ENCODE measurements at regions not wholly inside any gene's neighbourhood (a gene's known extent, or its start where the extent isn't known, plus 50 kb on each side); places are given as distances from the start of the nearest gene placed in this dataset.

DNA sequence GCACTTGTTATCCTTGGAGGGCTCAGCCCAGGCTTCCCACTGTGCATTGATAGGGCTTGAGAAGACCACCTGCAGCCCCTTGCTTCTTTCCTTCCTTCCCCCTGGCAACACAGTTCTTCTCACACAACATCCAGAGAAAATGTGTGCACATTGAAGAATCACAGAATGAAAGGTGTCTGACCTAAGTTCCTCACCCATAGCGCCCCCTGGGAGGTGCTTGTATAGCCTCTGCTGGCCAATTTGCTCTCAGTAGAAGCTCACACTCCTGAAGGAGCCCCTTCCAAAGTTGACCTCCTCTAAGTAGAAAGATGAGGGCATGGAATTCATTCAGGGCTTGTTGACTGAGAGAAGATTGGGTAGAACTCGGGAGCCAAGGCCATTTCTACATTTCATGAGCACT lies 758.4 kb upstream of the KLHL29 start:
- H3K9me3 ChIP-seq (ENCODE audit: control insufficient read depth, insufficient read depth, low read depth, low read length) = no peaks in the 10 kb centered on the region

GRCh38 chr2:22628221-22628620 lies 756.8 kb upstream of the KLHL29 start:
- ATAC-seq (no peak), DNase-seq (ENCODE audit: low read depth, low spot score) (no peak)
- Histone ChIP-seq H3K4me3 (ENCODE audit: low read depth in 2 of 2, low read length in 2 of 2) (no peak overlapping the region), H3K4me1 (ENCODE audit: control insufficient read depth, insufficient read depth, low read length) (no peaks in the 10 kb centered on the region), H3K36me3 (ENCODE audit: control insufficient read depth, insufficient read depth, low read length) (no peaks in the 10 kb centered on the region), H3K27me3 (ENCODE audit: control insufficient read depth, insufficient read depth, low read length) (no peaks in the 10 kb centered on the region), H3K27ac (ENCODE audit: low read length) (no peak overlapping the region), H3K9me3 (ENCODE audit: control insufficient read depth, insufficient read depth, low read depth, low read length) (no peaks in the 10 kb centered on the region)
- intact Hi-C loops (cut with micrococcal nuclease; ENCODE audit: unreplicated experiment) = no loop called here
- TF ChIP-seq SIN3A (IDR thresholded peaks at IDR 0.05; ENCODE audit: borderline replicate concordance, insufficient read depth, low read depth, low read length) (no peak), TCF7L2 (IDR thresholded peaks at IDR 0.05; ENCODE audit: low read depth, low read length) (no peak), POLR2AphosphoS5 (IDR thresholded peaks at IDR 0.05; ENCODE audit: low read depth, low read length) (no peak)
- TF ChIP-seq, protein P1, sequence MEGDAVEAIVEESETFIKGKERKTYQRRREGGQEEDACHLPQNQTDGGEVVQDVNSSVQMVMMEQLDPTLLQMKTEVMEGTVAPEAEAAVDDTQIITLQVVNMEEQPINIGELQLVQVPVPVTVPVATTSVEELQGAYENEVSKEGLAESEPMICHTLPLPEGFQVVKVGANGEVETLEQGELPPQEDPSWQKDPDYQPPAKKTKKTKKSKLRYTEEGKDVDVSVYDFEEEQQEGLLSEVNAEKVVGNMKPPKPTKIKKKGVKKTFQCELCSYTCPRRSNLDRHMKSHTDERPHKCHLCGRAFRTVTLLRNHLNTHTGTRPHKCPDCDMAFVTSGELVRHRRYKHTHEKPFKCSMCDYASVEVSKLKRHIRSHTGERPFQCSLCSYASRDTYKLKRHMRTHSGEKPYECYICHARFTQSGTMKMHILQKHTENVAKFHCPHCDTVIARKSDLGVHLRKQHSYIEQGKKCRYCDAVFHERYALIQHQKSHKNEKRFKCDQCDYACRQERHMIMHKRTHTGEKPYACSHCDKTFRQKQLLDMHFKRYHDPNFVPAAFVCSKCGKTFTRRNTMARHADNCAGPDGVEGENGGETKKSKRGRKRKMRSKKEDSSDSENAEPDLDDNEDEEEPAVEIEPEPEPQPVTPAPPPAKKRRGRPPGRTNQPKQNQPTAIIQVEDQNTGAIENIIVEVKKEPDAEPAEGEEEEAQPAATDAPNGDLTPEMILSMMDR (IDR thresholded peaks at IDR 0.05) = no peak
- TF ChIP-seq, protein P2, sequence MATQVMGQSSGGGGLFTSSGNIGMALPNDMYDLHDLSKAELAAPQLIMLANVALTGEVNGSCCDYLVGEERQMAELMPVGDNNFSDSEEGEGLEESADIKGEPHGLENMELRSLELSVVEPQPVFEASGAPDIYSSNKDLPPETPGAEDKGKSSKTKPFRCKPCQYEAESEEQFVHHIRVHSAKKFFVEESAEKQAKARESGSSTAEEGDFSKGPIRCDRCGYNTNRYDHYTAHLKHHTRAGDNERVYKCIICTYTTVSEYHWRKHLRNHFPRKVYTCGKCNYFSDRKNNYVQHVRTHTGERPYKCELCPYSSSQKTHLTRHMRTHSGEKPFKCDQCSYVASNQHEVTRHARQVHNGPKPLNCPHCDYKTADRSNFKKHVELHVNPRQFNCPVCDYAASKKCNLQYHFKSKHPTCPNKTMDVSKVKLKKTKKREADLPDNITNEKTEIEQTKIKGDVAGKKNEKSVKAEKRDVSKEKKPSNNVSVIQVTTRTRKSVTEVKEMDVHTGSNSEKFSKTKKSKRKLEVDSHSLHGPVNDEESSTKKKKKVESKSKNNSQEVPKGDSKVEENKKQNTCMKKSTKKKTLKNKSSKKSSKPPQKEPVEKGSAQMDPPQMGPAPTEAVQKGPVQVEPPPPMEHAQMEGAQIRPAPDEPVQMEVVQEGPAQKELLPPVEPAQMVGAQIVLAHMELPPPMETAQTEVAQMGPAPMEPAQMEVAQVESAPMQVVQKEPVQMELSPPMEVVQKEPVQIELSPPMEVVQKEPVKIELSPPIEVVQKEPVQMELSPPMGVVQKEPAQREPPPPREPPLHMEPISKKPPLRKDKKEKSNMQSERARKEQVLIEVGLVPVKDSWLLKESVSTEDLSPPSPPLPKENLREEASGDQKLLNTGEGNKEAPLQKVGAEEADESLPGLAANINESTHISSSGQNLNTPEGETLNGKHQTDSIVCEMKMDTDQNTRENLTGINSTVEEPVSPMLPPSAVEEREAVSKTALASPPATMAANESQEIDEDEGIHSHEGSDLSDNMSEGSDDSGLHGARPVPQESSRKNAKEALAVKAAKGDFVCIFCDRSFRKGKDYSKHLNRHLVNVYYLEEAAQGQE (IDR thresholded peaks at IDR 0.05; ENCODE audit: insufficient read depth in 1 of 2, low read depth in 2 of 2, low read length in 1 of 2) = no peak
- POLR2A ChIA-PET = no interaction called here
- in situ Hi-C loops (cut with HindIII; ENCODE audit: low pct_unique_long_range_greater_than_20kb, low sequenced_read_pairs) = no loop called here
- CTCF ChIA-PET = no interaction called here
- no TSS peak for BruUV-seq (replicated peaks)

More for the DNA sequence above, 758.4 kb upstream of the KLHL29 start:
- ChIA-PET POLR2A (no interaction called here), CTCF (no interaction called here)
- no peak for ATAC-seq
- intact Hi-C loops (cut with micrococcal nuclease; ENCODE audit: unreplicated experiment) = no loop called here
- BruUV-seq (replicated peaks) = no TSS peak
- Histone ChIP-seq H3K36me3 (ENCODE audit: control insufficient read depth, insufficient read depth, low read length) (no peaks in the 10 kb centered on the region), H3K4me3 (ENCODE audit: low read depth in 2 of 2, low read length in 2 of 2) (no peak overlapping the region), H3K4me1 (ENCODE audit: control insufficient read depth, insufficient read depth, low read length) (no peaks in the 10 kb centered on the region), H3K27ac (ENCODE audit: low read length) (no peak overlapping the region), H3K27me3 (ENCODE audit: control insufficient read depth, insufficient read depth, low read length) (no peaks in the 10 kb centered on the region)
- in situ Hi-C loops (cut with HindIII; ENCODE audit: low pct_unique_long_range_greater_than_20kb, low sequenced_read_pairs) = no loop called here
- no peak for DNase-seq (ENCODE audit: low read depth, low spot score)
- TF ChIP-seq, protein P2 (IDR thresholded peaks at IDR 0.05; ENCODE audit: insufficient read depth in 1 of 2, low read depth in 2 of 2, low read length in 1 of 2) = no peak
- no peak for TF ChIP-seq TCF7L2 (IDR thresholded peaks at IDR 0.05; ENCODE audit: low read depth, low read length)
- no peak for TF ChIP-seq SIN3A (IDR thresholded peaks at IDR 0.05; ENCODE audit: borderline replicate concordance, insufficient read depth, low read depth, low read length)

All from Panc1 (cell line).